Loucy (cell line): ENCODE measurements at regions not wholly inside any gene's neighbourhood (a gene's known extent, or its start where the extent isn't known, plus 50 kb on each side); places are given as distances from the start of the nearest gene placed in this dataset.

Experiments
- EZH2phosphoT487 ChIP-seq: fragments of 200-600 bp; IDR thresholded peaks from 2 replicates; pipeline ENCODE4 v1.6.1; 2018; ENCODE audit warnings: antibody characterized with exemption, mild to moderate bottlenecking, moderate library complexity, borderline replicate concordance
- TF ChIP-seq, protein P1 (sequence below): fragments of 200-600 bp; sonication (generic); conservative IDR thresholded peaks from 2 replicates; pipeline ENCODE4 v1.5.1; 2014; ENCODE audit warnings: mild to moderate bottlenecking, antibody characterized with exemption, low read length

DNA sequence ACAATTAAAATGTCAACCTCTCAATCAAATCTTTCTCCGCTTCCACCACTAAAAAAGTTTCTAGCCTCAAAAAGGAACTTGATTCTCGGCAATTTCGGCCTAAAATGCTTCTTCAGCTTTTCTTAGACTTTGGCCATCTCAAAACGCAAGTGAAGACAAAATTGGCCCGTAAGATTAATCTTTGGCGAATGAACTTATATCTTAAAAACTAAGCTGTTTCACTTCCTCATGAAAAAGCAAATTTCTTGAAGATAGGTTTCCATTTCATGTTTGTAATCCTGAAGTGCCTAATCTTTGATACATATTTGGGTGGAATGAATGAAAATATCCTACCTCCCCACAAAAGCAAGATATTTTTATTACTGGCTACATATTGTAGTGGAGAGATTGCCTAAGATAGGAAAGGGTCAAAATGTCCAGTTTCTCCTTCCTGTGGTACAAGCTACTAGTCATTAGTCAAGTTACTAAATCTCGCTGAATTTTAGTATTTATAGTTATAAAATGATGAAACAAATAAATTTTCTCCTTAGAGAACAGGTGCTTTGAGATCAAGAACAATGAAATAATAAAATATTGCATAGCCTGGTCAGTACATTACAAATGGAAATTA is 85.4 kb upstream of the ZEB2 start:
- TF ChIP-seq, protein P1, sequence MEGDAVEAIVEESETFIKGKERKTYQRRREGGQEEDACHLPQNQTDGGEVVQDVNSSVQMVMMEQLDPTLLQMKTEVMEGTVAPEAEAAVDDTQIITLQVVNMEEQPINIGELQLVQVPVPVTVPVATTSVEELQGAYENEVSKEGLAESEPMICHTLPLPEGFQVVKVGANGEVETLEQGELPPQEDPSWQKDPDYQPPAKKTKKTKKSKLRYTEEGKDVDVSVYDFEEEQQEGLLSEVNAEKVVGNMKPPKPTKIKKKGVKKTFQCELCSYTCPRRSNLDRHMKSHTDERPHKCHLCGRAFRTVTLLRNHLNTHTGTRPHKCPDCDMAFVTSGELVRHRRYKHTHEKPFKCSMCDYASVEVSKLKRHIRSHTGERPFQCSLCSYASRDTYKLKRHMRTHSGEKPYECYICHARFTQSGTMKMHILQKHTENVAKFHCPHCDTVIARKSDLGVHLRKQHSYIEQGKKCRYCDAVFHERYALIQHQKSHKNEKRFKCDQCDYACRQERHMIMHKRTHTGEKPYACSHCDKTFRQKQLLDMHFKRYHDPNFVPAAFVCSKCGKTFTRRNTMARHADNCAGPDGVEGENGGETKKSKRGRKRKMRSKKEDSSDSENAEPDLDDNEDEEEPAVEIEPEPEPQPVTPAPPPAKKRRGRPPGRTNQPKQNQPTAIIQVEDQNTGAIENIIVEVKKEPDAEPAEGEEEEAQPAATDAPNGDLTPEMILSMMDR = no peak
- no peak for TF ChIP-seq EZH2phosphoT487
